Fibroblast of the conjunctiva (primary cell): ENCODE measurements at regions not wholly inside any gene's neighbourhood (a gene's known extent, or its start where the extent isn't known, plus 50 kb on each side); places are given as distances from the start of the nearest gene placed in this dataset.

ENCODE experiments used
- DNase-seq: peaks from one replicate; pipeline ENCODE4 v3.0.0-alpha.2; 2010; ENCODE audit warnings: low read depth

GRCh38 chr20:11447371-11448100 lies 470.2 kb upstream of the BTBD3 start:
- DNase-seq = no peak

- no peak for DNase-seq
These were observed 469.1 kb upstream of the BTBD3 start for GRCh38 chr20:11448554-11448953.

GRCh38 chr20:11451793-11452291 lies 465.9 kb upstream of the BTBD3 start:
- peak; percentile 3 for DNase-seq

- DNase-seq = no peak
These were observed 465.4 kb upstream of the BTBD3 start for GRCh38 chr20:11452326-11452725.

- DNase-seq = peak; percentile 23
These were observed 464.3 kb upstream of the BTBD3 start for GRCh38 chr20:11453430-11453829.

GRCh38 chr20:11454966-11455799 lies 462.5 kb upstream of the BTBD3 start:
- peak; percentile 26 for DNase-seq

- no peak for DNase-seq
These were observed 460.2 kb upstream of the BTBD3 start for GRCh38 chr20:11457488-11457887.

- peak; percentile 20 for DNase-seq
These were observed 458.4 kb upstream of the BTBD3 start for GRCh38 chr20:11459090-11459890.

- no peak for DNase-seq
These were observed 450.3 kb upstream of the BTBD3 start for GRCh38 chr20:11467436-11467835.

- DNase-seq = no peak
These were observed 448.8 kb upstream of the BTBD3 start for GRCh38 chr20:11468880-11469279.

- no peak for DNase-seq
These were observed 447.8 kb upstream of the BTBD3 start for GRCh38 chr20:11469795-11470435.

- no peak for DNase-seq
These were observed 443.7 kb upstream of the BTBD3 start for GRCh38 chr20:11473983-11474382.

- no peak for DNase-seq
These were observed 434.0 kb upstream of the BTBD3 start for GRCh38 chr20:11483697-11484096.

GRCh38 chr20:11484479-11484878 lies 433.2 kb upstream of the BTBD3 start:
- DNase-seq = no peak

- DNase-seq = no peak
These were observed 425.3 kb upstream of the BTBD3 start for GRCh38 chr20:11492386-11492785.

- no peak for DNase-seq
These were observed 424.8 kb upstream of the BTBD3 start for GRCh38 chr20:11492846-11493245.

- DNase-seq = no peak
These were observed 421.3 kb upstream of the BTBD3 start for GRCh38 chr20:11496380-11496779.

- DNase-seq = no peak
These were observed 420.1 kb upstream of the BTBD3 start for GRCh38 chr20:11497545-11497944.

GRCh38 chr20:11499101-11499634 lies 418.5 kb upstream of the BTBD3 start:
- no peak for DNase-seq

GRCh38 chr20:11502061-11502460 lies 415.6 kb upstream of the BTBD3 start:
- no peak for DNase-seq

GRCh38 chr20:11502671-11503070 lies 415.0 kb upstream of the BTBD3 start:
- DNase-seq = no peak

- no peak for DNase-seq
These were observed 407.9 kb upstream of the BTBD3 start for GRCh38 chr20:11509776-11510175.
